ENCODE measurements at regions not wholly inside any gene's neighbourhood (a gene's known extent, or its start where the extent isn't known, plus 50 kb on each side); places are given as distances from the start of the nearest gene placed in this dataset.

- in situ Hi-C loops (cut with MboI; ENCODE audit: low sequenced_read_pairs), result no loop called here
These were observed 228.1 kb upstream of the PPARGC1A start for GRCh38 chr4:24117975-24118374.

GRCh38 chr4:24116107-24116506 lies 226.3 kb upstream of the PPARGC1A start:
- in situ Hi-C loops (cut with MboI; ENCODE audit: low sequenced_read_pairs), result no loop called here

GRCh38 chr4:24114919-24115500 lies 225.2 kb upstream of the PPARGC1A start:
- in situ Hi-C loops (cut with MboI; ENCODE audit: low sequenced_read_pairs), result no loop called here

- in situ Hi-C loops (cut with MboI; ENCODE audit: low sequenced_read_pairs), result no loop called here
These were observed 224.6 kb upstream of the PPARGC1A start for GRCh38 chr4:24114444-24114843.

GRCh38 chr4:24112466-24112865 lies 222.6 kb upstream of the PPARGC1A start:
- in situ Hi-C loops (cut with MboI; ENCODE audit: low sequenced_read_pairs), result no loop called here

- in situ Hi-C loops (cut with MboI; ENCODE audit: low sequenced_read_pairs), result no loop called here
These were observed 218.7 kb upstream of the PPARGC1A start for GRCh38 chr4:24108567-24108966.

- in situ Hi-C loops (cut with MboI; ENCODE audit: low sequenced_read_pairs), result no loop called here
These were observed 215.6 kb upstream of the PPARGC1A start for GRCh38 chr4:24105327-24106038.

- in situ Hi-C loops (cut with MboI; ENCODE audit: low sequenced_read_pairs), result no loop called here
These were observed 214.3 kb upstream of the PPARGC1A start for GRCh38 chr4:24104158-24104565.

- in situ Hi-C loops (cut with MboI; ENCODE audit: low sequenced_read_pairs), result no loop called here
These were observed 213.7 kb upstream of the PPARGC1A start for GRCh38 chr4:24103434-24104157.

- in situ Hi-C loops (cut with MboI; ENCODE audit: low sequenced_read_pairs), result no loop called here
These were observed 212.8 kb upstream of the PPARGC1A start for GRCh38 chr4:24102621-24103020.

- in situ Hi-C loops (cut with MboI; ENCODE audit: low sequenced_read_pairs), result no loop called here
These were observed 206.8 kb upstream of the PPARGC1A start for GRCh38 chr4:24096603-24097002.

- in situ Hi-C loops (cut with MboI; ENCODE audit: low sequenced_read_pairs), result no loop called here
These were observed 204.9 kb upstream of the PPARGC1A start for GRCh38 chr4:24094726-24095125.

- in situ Hi-C loops (cut with MboI; ENCODE audit: low sequenced_read_pairs), result no loop called here
These were observed 203.6 kb upstream of the PPARGC1A start for GRCh38 chr4:24093446-24093845.

- in situ Hi-C loops (cut with MboI; ENCODE audit: low sequenced_read_pairs), result no loop called here
These were observed 201.9 kb upstream of the PPARGC1A start for GRCh38 chr4:24091639-24092233.

- in situ Hi-C loops (cut with MboI; ENCODE audit: low sequenced_read_pairs), result no loop called here
These were observed 200.1 kb upstream of the PPARGC1A start for GRCh38 chr4:24089851-24090534.

- in situ Hi-C loops (cut with MboI; ENCODE audit: low sequenced_read_pairs), result no loop called here
These were observed 191.0 kb upstream of the PPARGC1A start for GRCh38 chr4:24080871-24081270.

GRCh38 chr4:24078347-24078962 lies 188.6 kb upstream of the PPARGC1A start:
- in situ Hi-C loops (cut with MboI; ENCODE audit: low sequenced_read_pairs), result no loop called here

GRCh38 chr4:24076811-24077210 lies 187.0 kb upstream of the PPARGC1A start:
- in situ Hi-C loops (cut with MboI; ENCODE audit: low sequenced_read_pairs), result no loop called here

- in situ Hi-C loops (cut with MboI; ENCODE audit: low sequenced_read_pairs), result no loop called here
These were observed 184.1 kb upstream of the PPARGC1A start for GRCh38 chr4:24073948-24074347.

GRCh38 chr4:24071612-24072372 lies 181.9 kb upstream of the PPARGC1A start:
- in situ Hi-C loops (cut with MboI; ENCODE audit: low sequenced_read_pairs), result no loop called here

Data from HL-60/S4 treated with retinoic acid at 250 ng/mL for 4 days and 3 days (cell line).